ENCODE measurements at regions not wholly inside any gene's neighbourhood (a gene's known extent, or its start where the extent isn't known, plus 50 kb on each side); places are given as distances from the start of the nearest gene placed in this dataset.
A peak's percentile ranks its signal among the peaks of the same experiment; 100 is the strongest.

GRCh38 chr4:94148052-94148451 lies 59.6 kb upstream of the SMARCAD1 start (continued):
- TF ChIP-seq KDM5B (CRISPR knock-in tag; IDR thresholded peaks at IDR 0.05; ENCODE audit: borderline replicate concordance) (peak; percentile 72; the same call in 1 of the 2 replicates), ZNF792 (CRISPR knock-in tag; IDR thresholded peaks at IDR 0.05) (peak; percentile 69; the same call in 1 of the 2 replicates), SP4 (CRISPR knock-in tag; IDR thresholded peaks at IDR 0.05) (peak; percentile 51; the same call in 1 of the 2 replicates), RXRB (CRISPR knock-in tag; IDR thresholded peaks at IDR 0.05; ENCODE audit: borderline replicate concordance) (peak; percentile 32; the same call in 1 of the 2 replicates), PATZ1 (CRISPR knock-in tag; IDR thresholded peaks at IDR 0.05) (0 out of 2 replicates have a peak, but pooled peaks have one; percentile 23)
- TF ChIP-seq, protein P1, sequence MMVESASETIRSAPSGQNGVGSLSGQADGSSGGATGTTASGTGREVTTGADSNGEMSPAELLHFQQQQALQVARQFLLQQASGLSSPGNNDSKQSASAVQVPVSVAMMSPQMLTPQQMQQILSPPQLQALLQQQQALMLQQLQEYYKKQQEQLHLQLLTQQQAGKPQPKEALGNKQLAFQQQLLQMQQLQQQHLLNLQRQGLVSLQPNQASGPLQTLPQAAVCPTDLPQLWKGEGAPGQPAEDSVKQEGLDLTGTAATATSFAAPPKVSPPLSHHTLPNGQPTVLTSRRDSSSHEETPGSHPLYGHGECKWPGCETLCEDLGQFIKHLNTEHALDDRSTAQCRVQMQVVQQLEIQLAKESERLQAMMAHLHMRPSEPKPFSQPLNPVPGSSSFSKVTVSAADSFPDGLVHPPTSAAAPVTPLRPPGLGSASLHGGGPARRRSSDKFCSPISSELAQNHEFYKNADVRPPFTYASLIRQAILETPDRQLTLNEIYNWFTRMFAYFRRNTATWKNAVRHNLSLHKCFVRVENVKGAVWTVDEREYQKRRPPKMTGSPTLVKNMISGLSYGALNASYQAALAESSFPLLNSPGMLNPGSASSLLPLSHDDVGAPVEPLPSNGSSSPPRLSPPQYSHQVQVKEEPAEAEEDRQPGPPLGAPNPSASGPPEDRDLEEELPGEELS (CRISPR knock-in tag; IDR thresholded peaks at IDR 0.05): peak; percentile 81

DNA sequence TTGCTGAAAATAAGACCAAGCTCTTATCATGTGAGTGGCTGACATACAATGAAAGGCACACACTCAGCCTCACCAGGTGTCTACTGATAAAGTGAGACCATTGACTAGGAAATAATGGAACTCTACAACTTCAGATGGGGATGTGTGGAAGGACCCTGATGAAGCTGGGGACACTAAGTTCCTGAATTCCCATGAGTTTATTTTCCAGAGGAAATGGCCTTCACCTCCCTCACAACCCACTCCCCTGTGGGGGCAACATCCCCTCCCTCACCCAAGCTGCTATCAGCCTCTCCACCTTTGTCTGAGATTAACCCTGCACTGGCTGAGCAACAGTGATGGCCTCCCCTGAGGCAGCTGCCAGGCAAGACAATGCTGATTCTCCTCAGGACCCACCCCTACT lies 55.2 kb upstream of the SMARCAD1 start:
- POLR2A ChIA-PET: no interaction called here
- no TSS peak for BruUV-seq (replicated peaks)
- in situ Hi-C loops (cut with HindIII; ENCODE audit: extremely low pct_ligation_motif_present, low pct_unique_long_range_greater_than_20kb) (no loop called here), intact Hi-C loops (cut with micrococcal nuclease; ENCODE audit: unreplicated experiment) (no loop called here)
- no peak overlapping the region for H3K9ac ChIP-seq (ENCODE audit: insufficient read depth, low read depth, low read length)
- CTCF ChIA-PET (ENCODE audit: low intra/inter-chr PET ratio, low total read pairs): no interaction called here
- no peaks in the 10 kb centered on the region for H3K36me3 ChIP-seq (replicated peaks in 1 of 2; ENCODE audit: control insufficient read depth in 1 of 2, insufficient read depth in 2 of 2, low read length in 2 of 2)
- no peak overlapping the region for H3K4me2 ChIP-seq (ENCODE audit: low read depth, low read length)
- H3K27ac ChIP-seq (ENCODE audit: extremely low read length, insufficient read depth, low read length): no peak overlapping the region
- no peaks in the 10 kb centered on the region for H3K9me3 ChIP-seq (ENCODE audit: low read length)
- H3K4me1 ChIP-seq (ENCODE audit: insufficient read depth, low read length): peaks cover 8% of the 10 kb centered on the region
- ATAC-seq: no peak
- FAIRE-seq: no peak
- H3K79me2 ChIP-seq (ENCODE audit: insufficient read depth, low read length): no peaks in the 10 kb centered on the region
- H3K4me3 ChIP-seq (replicated peaks in 1 of 3; ENCODE audit: insufficient read depth in 1 of 3, low read depth in 2 of 3, low read length in 3 of 3): no peak overlapping the region
- no peak for DNase-seq (ENCODE audit: low spot score)
- no peak overlapping the region for H2AFZ ChIP-seq (ENCODE audit: low read length)
- no peaks in the 10 kb centered on the region for H4K20me1 ChIP-seq (ENCODE audit: insufficient read depth, low read length)
- 0 out of 5 replicates have a peak, but pooled peaks cover 0 to 4% of the 10 kb centered on the region in 2 experiments for H3K27me3 ChIP-seq (ENCODE audit: control insufficient read depth in 1 of 2, insufficient read depth in 2 of 2, low read length in 2 of 2)
- TF ChIP-seq PLSCR1 (CRISPR knock-in tag; IDR thresholded peaks at IDR 0.05; ENCODE audit: borderline replicate concordance) (no peak), ZNF609 (CRISPR knock-in tag; IDR thresholded peaks at IDR 0.05; ENCODE audit: borderline replicate concordance) (no peak), MEF2D (CRISPR knock-in tag; IDR thresholded peaks at IDR 0.05) (no peak), ZKSCAN8 (CRISPR knock-in tag; IDR thresholded peaks at IDR 0.05; ENCODE audit: borderline replicate concordance) (no peak), SCMH1 (CRISPR knock-in tag; IDR thresholded peaks at IDR 0.05; ENCODE audit: borderline replicate concordance) (no peak), HIVEP1 (CRISPR knock-in tag; IDR thresholded peaks at IDR 0.05) (no peak), ZNF839 (CRISPR knock-in tag; IDR thresholded peaks at IDR 0.05; ENCODE audit: borderline replicate concordance) (no peak), HNF4G (IDR thresholded peaks at IDR 0.05; ENCODE audit: borderline replicate concordance, low read depth, low read length) (no peak), HNF4G (CRISPR knock-in tag; IDR thresholded peaks at IDR 0.05; ENCODE audit: borderline replicate concordance, low read depth) (no peak)

Measured in HepG2 (cell line).